Small intestine (tissue), 7 donors: ENCODE measurements at regions not wholly inside any gene's neighbourhood (a gene's known extent, or its start where the extent isn't known, plus 50 kb on each side); places are given as distances from the start of the nearest gene placed in this dataset.
"Not testable (repeated sequence)": the region's sequence is repeated elsewhere in the genome, so short reads cannot be mapped to it uniquely, and the experiment has no call there.

Experiments used
- DNase-seq, 2 donors: peaks; one replicate each; pipeline versions ENCODE4 v3.0.0 to v3.0.0-alpha.2; 2013
- FAIRE-seq: peaks from 2 replicates; lab custom pipeline; 2012; peaks lifted over from hg19 to GRCh38; lab: Jason Lieb, UNC
- H3K27ac ChIP-seq, 3 donors: one replicate each; pipeline ENCODE4 v1.5.1; 2013; ENCODE audit warnings: low read length in 2 of 3, mild to moderate bottlenecking in 2 of 3, control low read depth in 1 of 3, inconsistent platforms in 1 of 3, low read depth in 1 of 3, moderate library complexity in 1 of 3
- H3K27me3 ChIP-seq, 3 donors: one replicate each; pipeline ENCODE4 v1.6.1; 2013; ENCODE audit warnings: low read length in 3 of 3, inconsistent platforms in 1 of 3; ENCODE audit not compliant: control insufficient read depth in 3 of 3, insufficient read depth in 3 of 3
- H3K36me3 ChIP-seq, 3 donors: one replicate each; pipeline ENCODE4 v1.6.1; 2013; ENCODE audit warnings: low read length in 3 of 3, inconsistent platforms in 1 of 3, low read depth in 1 of 3, mild to moderate bottlenecking in 1 of 3, moderate library complexity in 1 of 3; ENCODE audit not compliant: control insufficient read depth in 3 of 3, insufficient read depth in 2 of 3
- H3K4me1 ChIP-seq, 3 donors: one replicate each; pipeline ENCODE4 v1.6.1; 2013; ENCODE audit warnings: low read length in 2 of 3, inconsistent platforms in 1 of 3, low read depth in 1 of 3, mild to moderate bottlenecking in 1 of 3, moderate library complexity in 1 of 3; ENCODE audit not compliant: control insufficient read depth in 3 of 3, insufficient read depth in 2 of 3
- H3K4me3 ChIP-seq, 3 donors: one replicate each; pipeline ENCODE4 v1.5.1; 2013; ENCODE audit warnings: low read length in 3 of 3, control low read depth in 1 of 3, inconsistent platforms in 1 of 3, low read depth in 1 of 3, mild to moderate bottlenecking in 1 of 3, moderate library complexity in 1 of 3
- H3K9me3 ChIP-seq, 2 donors: one replicate each; pipeline ENCODE4 v1.6.1; 2013; ENCODE audit warnings: low read depth in 1 of 2, low read length in 1 of 2; ENCODE audit not compliant: control insufficient read depth in 2 of 2, insufficient read depth in 1 of 2
- WGBS, 3 donors: extraction: QIAGEN DNeasy Blood & Tissue Kit; methylation state at CpG; one replicate each; pipeline ENCODE4 v1.1.7; 2013; 5-methylcytosine and 5-hydroxymethylcytosine counted together
- donor health status: healthy with polysubstance abuse.
- donor health status: control.
- donor health status: control.
- donor health status: Bipolar disorder and iron deficiency.
- donor health status: healthy.

GRCh38 chr12:67070307-67070600 lies 198.9 kb upstream of the CAND1 start:
- Histone ChIP-seq H3K36me3 (no peaks in the 10 kb centered on the region), H3K4me3 (no peak overlapping the region), H3K9me3 (no peaks in the 10 kb centered on the region), H3K4me1 (peaks cover 0 to 10% (median 0%) of the 10 kb centered on the region in 3 donors), H3K27ac (no peak overlapping the region), H3K27me3 (peaks cover 0 to 23% (median 9%) of the 10 kb centered on the region in 3 donors)
- FAIRE-seq (no peak), DNase-seq (no peak)
- WGBS, 3 donors = 63 to 69% (median 63%) methylated on average over 6 of the region's 6 CpGs

DNA sequence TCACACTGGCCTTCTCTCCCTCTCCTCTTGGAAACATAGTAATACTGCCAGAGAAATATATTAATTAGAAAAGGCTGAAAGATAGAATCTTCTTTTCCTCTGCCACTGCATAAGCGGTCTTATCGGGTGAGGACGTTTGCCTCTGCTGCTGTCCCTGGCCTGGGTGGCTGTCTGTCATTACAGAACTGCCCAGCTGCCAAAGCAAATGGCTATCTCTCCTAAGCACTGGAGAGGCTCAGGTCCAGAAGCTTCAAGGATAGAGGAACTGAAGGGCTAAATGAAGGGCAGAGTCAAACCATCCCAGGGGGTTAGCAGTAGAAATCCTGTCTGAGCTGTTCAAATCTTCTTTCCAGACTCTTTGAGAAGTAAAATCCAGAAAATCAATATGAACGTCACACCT lies 198.6 kb upstream of the CAND1 start:
- H3K27ac ChIP-seq = no peak overlapping the region
- H3K4me1 ChIP-seq = peaks cover 0 to 10% (median 0%) of the 10 kb centered on the region in 3 donors
- 77 to 96% (median 82%) methylated on average over 4 of the region's 4 CpGs for WGBS, 3 donors
- H3K36me3 ChIP-seq = no peaks in the 10 kb centered on the region
- H3K9me3 ChIP-seq = no peaks in the 10 kb centered on the region
- no peak for DNase-seq
- H3K27me3 ChIP-seq = peaks cover 0 to 23% (median 9%) of the 10 kb centered on the region in 3 donors
- no peak overlapping the region for H3K4me3 ChIP-seq
- FAIRE-seq = no peak

DNA sequence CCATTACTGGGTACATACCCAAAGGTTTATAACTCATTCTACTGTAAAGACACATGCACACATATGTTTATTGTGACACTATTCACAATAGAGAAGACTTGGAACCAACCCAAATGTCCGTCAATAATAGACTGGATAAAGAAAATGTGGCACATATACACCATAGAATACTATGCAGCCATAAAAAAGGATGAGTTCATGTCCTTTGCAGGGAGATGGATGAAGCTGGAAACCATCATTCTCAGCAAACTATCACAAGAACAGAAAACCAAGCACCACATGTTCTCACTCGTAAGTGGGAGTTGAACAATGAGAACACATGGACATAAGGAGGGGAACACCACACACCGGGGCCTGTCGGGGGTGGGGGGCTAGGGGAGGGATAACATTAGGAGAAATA lies 196.9 kb upstream of the CAND1 start:
- peaks cover 0 to 25% (median 7%) of the 10 kb centered on the region in 3 donors for H3K27me3 ChIP-seq
- H3K4me3 ChIP-seq, FAIRE-seq, H3K36me3 ChIP-seq, H3K4me1 ChIP-seq, H3K27ac ChIP-seq, DNase-seq, H3K9me3 ChIP-seq: not testable (repeated sequence)
- 88 to 93% (median 90%) methylated on average over 4 of the region's 4 CpGs for WGBS, 3 donors

GRCh38 chr12:67073336-67073735 lies 195.8 kb upstream of the CAND1 start:
- peaks cover 0 to 15% (median 0%) of the 10 kb centered on the region in 3 donors for H3K27me3 ChIP-seq
- WGBS, 3 donors = 52 to 74% (median 65%) methylated on average over 1 of the region's 1 CpG
- no peak for FAIRE-seq
- no peaks in the 10 kb centered on the region for H3K36me3 ChIP-seq
- no peak for DNase-seq
- H3K27ac ChIP-seq = no peak overlapping the region
- H3K4me3 ChIP-seq = no peak overlapping the region
- H3K4me1 ChIP-seq = peaks cover 0 to 2% (median 0%) of the 10 kb centered on the region in 3 donors
- H3K9me3 ChIP-seq = no peaks in the 10 kb centered on the region

GRCh38 chr12:67074072-67074471 lies 195.1 kb upstream of the CAND1 start:
- Histone ChIP-seq H3K36me3 (no peaks in the 10 kb centered on the region), H3K9me3 (no peaks in the 10 kb centered on the region), H3K4me1 (no peaks in the 10 kb centered on the region), H3K4me3 (no peak overlapping the region), H3K27ac (no peak overlapping the region), H3K27me3 (peaks cover 0 to 14% (median 0%) of the 10 kb centered on the region in 3 donors)
- DNase-seq (no peak), FAIRE-seq (no peak)
- 85 to 91% (median 88%) methylated on average over 6 of the region's 6 CpGs for WGBS, 3 donors

DNA sequence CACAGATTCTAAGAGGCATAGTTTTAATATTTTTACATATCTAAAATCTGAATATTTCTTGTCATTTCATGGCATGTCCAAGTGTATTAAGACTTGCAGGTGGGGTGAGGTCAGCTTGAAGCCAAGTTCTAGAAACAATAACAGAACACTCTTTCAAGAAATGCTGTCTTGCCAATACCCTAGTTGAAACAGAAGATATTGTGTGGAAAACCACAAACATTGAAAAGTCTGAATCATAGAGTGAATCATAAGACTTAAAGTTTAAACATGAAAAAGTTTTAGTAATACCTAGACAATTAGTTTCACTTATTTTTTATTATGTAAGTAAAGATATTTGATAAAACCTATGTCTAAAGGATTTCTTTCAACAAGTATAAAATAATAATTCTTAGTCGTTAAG lies 191.5 kb upstream of the CAND1 start:
- peak; percentile 55 for FAIRE-seq

GRCh38 chr12:67078957-67079356 lies 190.2 kb upstream of the CAND1 start:
- Histone ChIP-seq H3K4me3 (no peak overlapping the region), H3K27me3 (peaks cover 0 to 2% (median 2%) of the 10 kb centered on the region in 3 donors), H3K9me3 (no peaks in the 10 kb centered on the region), H3K4me1 (no peaks in the 10 kb centered on the region), H3K27ac (no peak overlapping the region), H3K36me3 (no peaks in the 10 kb centered on the region)
- no peak for DNase-seq
- WGBS, 3 donors = 74 to 88% (median 87%) methylated on average over 4 of the region's 4 CpGs
- FAIRE-seq = no peak

More for the DNA sequence above, 191.5 kb upstream of the CAND1 start:
- Histone ChIP-seq H3K27me3 (peaks cover 0 to 2% (median 0%) of the 10 kb centered on the region in 3 donors), H3K36me3 (no peaks in the 10 kb centered on the region), H3K27ac (no peak overlapping the region), H3K9me3 (no peaks in the 10 kb centered on the region), H3K4me1 (no peaks in the 10 kb centered on the region), H3K4me3 (no peak overlapping the region)
- DNase-seq = no peak
- WGBS, 3 donors = 63 to 74% (median 70%) methylated on average over 1 of the region's 1 CpG

GRCh38 chr12:67080637-67081036 lies 188.5 kb upstream of the CAND1 start:
- Histone ChIP-seq H3K27me3 (peaks cover 0 to 2% (median 2%) of the 10 kb centered on the region in 3 donors), H3K4me1 (no peaks in the 10 kb centered on the region), H3K9me3 (no peaks in the 10 kb centered on the region), H3K4me3 (no peak overlapping the region), H3K36me3 (no peaks in the 10 kb centered on the region), H3K27ac (no peak overlapping the region)
- 34 to 58% (median 42%) methylated on average over 1 of the region's 1 CpG for WGBS, 3 donors
- DNase-seq (no peak), FAIRE-seq (no peak)

DNA sequence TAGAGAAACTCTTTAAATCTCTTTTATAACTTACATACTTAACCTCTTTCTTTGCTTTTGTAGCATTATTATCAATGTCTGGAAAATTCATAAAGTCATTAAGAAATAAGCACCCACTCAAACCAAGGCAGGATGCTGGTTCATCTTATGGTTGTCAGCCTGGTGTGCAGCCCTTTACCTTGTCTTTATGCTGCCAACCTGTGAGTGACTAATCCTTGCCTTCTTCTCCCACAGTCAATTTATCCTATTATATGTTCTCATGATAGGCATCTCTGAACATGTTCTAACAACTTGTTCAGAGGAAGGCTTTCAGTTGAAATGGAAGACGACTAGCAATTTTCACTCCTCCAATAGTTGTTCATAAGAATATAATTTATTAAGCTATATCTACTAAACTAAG lies 186.9 kb upstream of the CAND1 start:
- no peaks in the 10 kb centered on the region for H3K36me3 ChIP-seq
- H3K4me3 ChIP-seq = no peak overlapping the region
- DNase-seq (no peak), FAIRE-seq (no peak)
- no peak overlapping the region for H3K27ac ChIP-seq
- WGBS, 3 donors = 38 to 84% (median 47%) methylated on average over 1 of the region's 1 CpG
- H3K27me3 ChIP-seq = peaks cover 0 to 2% (median 0%) of the 10 kb centered on the region in 3 donors
- no peaks in the 10 kb centered on the region for H3K4me1 ChIP-seq
- H3K9me3 ChIP-seq = no peaks in the 10 kb centered on the region
